NCI-H526 treated with DMSO at 0.1 percent for 48 hours (cell line): ENCODE measurements at regions not wholly inside any gene's neighbourhood (a gene's known extent, or its start where the extent isn't known, plus 50 kb on each side); places are given as distances from the start of the nearest gene placed in this dataset.

Experiments used
- DNase-seq: peaks from one replicate; lab custom pipeline; 2025; lab: John Stamatoyannopoulos, UW

- DNase-seq, result no peak
These were observed 52.0 kb upstream of the OSBPL8 start for GRCh38 chr12:76611533-76611932.

DNA sequence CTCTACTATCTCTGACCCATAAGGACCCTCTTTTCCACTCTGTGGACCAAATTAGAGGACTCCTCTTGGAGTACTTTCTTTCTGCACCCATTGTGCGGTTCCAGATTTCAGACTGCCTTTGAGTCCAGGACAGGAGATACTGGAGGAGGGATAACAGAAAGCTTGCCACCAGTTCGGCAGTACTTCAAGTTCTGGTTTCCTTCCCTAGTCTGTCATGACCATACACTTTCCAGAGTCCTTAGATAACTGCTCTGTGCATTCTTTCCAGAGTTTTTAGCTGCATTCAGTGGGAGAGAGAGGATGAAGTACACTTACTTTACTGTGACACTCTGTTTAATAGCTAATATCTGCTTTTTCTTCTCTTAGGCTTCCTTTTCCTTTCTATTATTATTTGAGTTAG is 54.8 kb upstream of the OSBPL8 start:
- DNase-seq, result no peak

DNA sequence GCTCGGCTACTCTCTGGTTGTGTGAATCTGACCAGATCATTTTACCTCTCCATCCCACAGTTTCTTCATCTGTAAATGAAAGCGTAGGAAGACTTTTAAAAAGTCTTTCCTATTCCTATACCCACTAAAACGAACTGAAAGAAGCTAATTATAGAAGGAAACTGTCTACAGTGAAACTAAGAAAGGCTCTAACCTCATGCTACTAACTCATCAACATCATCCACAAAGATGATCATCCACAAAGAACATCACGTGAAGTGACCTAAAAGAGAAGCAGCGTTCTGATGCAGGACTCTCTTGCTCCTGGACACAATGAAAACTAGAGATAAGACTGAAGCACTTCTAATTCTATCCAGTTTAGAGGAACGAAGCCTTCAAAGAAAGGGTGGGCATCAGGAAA is 58.5 kb upstream of the OSBPL8 start:
- no peak for DNase-seq

DNA sequence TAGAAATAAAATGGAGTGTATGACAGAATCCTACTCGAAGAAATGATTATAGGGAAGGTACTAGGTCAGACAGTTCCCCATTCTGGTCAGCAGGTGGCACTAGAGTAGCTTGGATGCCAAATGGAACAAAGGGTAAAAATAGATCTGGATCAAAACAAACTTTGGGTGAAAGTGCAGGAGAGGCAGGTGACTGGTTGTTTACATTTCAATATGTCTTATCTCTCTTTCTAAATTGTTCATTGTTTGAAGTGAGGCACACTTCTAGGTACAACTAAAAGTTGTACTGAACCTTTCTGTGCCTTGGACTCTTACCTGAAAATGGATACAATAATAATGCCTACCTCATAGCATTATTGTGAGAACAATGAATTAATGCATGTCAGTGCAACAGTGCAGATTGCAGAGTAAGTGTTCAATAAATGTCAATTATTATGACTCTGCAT is 62.0 kb upstream of the OSBPL8 start:
- DNase-seq, result peak; percentile 68

DNA sequence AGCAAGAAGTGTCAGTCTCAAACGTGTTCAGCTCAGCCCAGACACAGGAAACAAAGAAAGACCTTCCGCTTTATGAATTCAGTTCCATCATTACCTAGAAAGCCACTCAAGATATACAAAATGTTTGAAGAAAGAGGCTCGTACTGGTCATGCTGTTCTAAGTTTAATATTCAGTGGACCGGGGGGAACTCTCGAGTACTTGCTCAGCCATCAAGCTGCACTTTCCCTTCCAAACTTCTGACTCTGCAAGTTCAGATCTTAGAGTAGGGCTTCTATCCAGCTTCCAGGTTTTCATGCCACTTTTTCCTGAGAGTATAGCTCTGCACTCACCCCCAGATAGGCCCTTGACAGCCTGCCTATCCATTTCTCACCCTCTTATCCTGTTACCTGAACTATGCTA is 62.8 kb upstream of the OSBPL8 start:
- DNase-seq, result no peak

- no peak for DNase-seq
These were observed 63.3 kb upstream of the OSBPL8 start for GRCh38 chr12:76622915-76623314.

GRCh38 chr12:76623931-76624330 is 64.4 kb upstream of the OSBPL8 start:
- DNase-seq, result no peak

DNA sequence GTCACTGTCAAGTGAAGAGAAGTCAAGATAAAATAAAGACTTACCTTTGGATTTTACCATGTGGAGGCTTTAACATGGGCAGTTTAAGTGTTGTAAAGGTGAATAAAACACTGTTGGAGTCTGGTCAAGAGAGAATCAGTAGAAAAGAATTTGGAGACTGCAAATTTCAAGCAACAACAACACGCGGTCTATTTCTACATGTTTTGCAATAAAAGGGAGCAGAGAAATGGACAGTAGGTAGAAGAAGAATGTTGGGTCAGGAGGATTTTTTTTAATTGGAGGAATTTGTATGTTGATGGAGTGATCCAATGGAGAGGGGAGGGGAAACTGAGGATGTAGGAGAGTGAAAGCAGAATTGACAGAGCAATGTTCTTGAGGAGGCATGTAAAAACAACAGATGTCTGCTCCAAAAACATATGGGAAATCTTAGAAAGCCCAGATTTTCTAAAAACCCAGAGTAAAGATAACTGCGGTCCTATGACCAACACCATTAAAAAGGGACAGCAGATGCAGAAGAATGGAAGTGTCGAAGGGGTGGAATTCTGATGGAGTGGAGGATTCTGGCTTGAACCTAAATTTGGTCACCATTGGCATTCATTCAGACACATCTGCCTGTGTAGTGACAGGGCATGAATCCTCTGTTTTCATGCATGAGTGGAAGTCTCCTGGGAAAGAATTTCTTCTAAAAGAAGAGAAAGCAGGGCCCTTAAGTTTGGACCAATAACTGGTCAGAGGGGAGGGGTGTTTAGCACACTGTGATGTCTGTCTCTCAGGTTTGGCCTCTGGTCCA is 68.0 kb upstream of the OSBPL8 start:
- no peak for DNase-seq

DNA sequence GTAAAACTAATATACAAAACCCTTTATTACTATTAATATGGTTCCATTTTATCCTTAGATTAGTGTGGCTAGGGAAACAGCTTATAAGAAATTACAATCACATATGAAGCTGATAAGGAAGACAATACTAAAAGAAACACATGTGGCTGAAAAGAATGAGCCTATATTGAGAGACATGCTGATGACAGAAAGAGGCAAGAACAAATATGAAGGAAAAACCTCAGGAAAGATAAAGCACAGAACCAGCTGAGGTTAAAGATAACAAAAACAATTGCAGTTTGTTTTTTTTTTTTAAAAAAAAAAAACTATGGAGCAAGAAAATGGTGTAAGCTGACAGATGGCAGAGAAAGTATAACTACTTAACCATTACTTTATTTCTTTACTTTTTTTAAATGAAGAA is 69.2 kb upstream of the OSBPL8 start:
- DNase-seq, result no peak

DNA sequence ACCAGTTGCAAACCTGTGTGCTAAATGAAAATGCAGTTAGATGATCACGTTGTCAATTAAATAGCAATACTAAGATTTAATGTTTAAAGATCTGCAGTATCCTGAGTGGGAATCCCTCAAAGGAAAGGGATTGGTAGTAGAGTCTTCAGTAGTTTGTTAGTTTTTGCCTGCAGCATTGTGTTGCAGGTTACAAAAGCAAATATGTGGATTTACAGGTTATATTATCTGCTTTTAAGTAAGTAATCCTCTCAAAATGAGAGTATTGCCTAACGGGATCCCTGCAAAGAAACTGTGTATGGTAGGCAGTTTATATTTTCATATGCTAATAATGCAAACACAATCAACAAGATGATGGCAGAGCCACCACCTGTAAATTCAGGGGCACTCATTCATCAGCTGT is 72.2 kb upstream of the OSBPL8 start:
- no peak for DNase-seq

GRCh38 chr12:76633415-76633814 is 73.8 kb upstream of the OSBPL8 start:
- no peak for DNase-seq

GRCh38 chr12:76634133-76634532 is 74.6 kb upstream of the OSBPL8 start:
- no peak for DNase-seq

- DNase-seq, result no peak
These were observed 76.6 kb upstream of the OSBPL8 start for GRCh38 chr12:76636121-76636692.

- DNase-seq, result no peak
These were observed 78.2 kb upstream of the OSBPL8 start for GRCh38 chr12:76637807-76638206.

DNA sequence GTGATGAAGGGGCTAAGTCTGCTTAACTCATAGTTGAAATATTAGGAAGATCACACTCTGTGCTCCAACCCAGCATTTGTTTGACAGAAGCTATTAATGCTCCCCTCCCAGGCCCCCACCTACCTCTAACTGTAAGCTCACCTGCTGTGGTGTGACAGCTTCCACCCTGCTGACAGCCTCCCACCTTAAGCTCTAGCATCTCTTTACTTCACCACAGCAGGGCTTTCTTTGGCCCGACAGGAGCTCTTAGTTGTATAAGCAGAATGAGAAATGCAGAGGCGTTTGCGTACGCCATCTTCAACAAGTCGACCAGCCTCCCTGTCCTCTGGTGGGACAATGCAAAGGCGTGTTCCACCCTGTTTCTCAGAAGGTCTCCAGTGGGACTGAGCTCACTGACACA is 80.1 kb upstream of the OSBPL8 start:
- no peak for DNase-seq

DNA sequence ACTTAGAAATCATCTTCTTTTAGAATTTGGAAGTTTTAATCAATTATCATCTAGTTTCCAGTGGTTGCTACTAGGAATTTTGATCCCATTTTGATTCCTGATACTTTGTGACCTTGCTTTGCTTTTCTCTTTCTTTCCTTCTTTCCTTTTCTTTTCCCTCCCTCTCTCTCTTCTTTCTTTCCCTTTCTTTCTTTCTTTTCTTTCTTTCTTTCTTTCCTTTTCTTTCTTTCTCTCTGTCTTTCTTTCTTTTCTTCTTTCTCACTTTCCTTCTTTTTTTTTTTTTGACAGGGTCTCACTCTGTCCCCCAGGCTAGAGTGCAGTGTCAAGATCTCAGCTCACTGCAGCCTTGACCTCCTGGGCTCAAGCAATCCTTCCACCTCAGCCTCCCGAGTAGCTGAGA is 81.5 kb upstream of the OSBPL8 start:
- DNase-seq, result no peak

- no peak for DNase-seq
These were observed 82.4 kb upstream of the OSBPL8 start for GRCh38 chr12:76641961-76642360.

- no peak for DNase-seq
These were observed 83.9 kb upstream of the OSBPL8 start for GRCh38 chr12:76643438-76643837.

- DNase-seq, result no peak
These were observed 85.4 kb upstream of the OSBPL8 start for GRCh38 chr12:76644950-76645349.

DNA sequence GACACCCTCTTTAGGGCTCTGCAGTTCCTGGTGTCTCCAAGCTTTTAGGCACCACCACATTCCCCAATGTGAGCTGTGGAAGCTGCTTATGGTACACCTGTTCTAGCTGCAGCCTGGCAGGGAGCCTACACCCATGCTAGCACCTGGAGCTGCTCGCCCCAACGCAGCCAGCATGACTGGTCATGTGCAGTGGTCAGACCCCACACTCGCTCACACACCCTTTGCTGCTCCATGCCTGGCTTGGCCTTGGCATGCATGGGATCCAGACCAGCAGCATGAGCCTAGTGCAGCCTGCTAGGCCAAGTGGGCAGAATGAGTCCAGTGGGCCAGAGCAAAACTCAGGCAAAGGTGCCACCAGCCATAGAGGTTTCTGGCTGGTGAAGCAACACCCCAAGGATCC is 86.4 kb upstream of the OSBPL8 start:
- no peak for DNase-seq

DNA sequence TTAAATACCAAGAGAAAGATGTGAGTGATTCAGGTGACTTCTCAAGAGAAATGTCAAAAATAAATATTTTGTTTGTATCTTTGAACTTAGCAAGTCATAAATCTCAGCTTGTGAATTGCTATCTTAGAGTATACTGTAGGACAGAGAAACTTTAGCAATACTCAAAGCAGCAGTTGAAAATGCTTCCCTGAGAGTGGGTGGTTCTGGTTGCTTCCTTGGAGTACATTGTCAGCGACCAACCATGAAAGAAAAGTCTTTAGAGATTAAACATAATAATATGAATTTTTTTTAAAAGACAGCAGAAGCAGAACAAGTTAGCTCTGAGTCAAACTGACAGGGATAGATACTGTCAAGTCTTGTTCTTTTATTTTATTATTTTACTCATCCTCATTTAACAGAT is 86.8 kb upstream of the OSBPL8 start:
- no peak for DNase-seq

DNA sequence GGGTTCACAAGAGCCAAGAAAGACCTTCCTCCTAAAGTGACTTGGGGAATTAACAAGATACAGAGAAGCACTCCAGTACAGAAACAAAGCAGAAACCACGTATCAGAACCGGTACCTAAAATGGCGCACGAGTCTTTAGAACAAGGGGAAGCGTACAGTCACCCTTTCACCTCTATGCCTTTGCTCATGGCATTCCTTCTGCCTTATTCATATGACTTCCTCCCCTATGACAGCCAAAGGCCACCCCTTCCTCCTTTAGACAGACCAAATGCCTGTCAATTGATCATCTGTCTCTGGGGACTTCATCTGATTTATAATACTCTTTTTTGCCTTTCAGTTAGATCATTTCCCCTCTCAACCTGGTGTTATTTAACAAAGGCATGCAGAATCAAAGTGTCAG is 89.5 kb upstream of the OSBPL8 start:
- no peak for DNase-seq

GRCh38 chr12:76652402-76652801 is 92.8 kb upstream of the OSBPL8 start:
- no peak for DNase-seq

GRCh38 chr12:76653342-76653741 is 93.8 kb upstream of the OSBPL8 start:
- no peak for DNase-seq
